Liver (tissue), 3 donors: ENCODE measurements at regions not wholly inside any gene's neighbourhood (a gene's known extent, or its start where the extent isn't known, plus 50 kb on each side); places are given as distances from the start of the nearest gene placed in this dataset.

Experiments used
- CTCF ChIP-seq: fragments of 150-350 bp; IDR thresholded peaks from 2 replicates; pipeline ENCODE4 v1.5.1; 2017; ENCODE audit warnings: improper control_type of control experiment, low read depth, low read length; ENCODE audit not compliant: missing input control
- JUND ChIP-seq, 2 donors: IDR thresholded peaks; 2 replicates each; pipeline ENCODE4 v1.6.1; 2016; ENCODE audit warnings: antibody characterized with exemption in 2 of 2
- RAD21 ChIP-seq, 2 donors: IDR thresholded peaks; 2 replicates each; pipeline ENCODE4 v1.6.1; 2016; ENCODE audit warnings: antibody characterized with exemption in 2 of 2, mild to moderate bottlenecking in 2 of 2
- REST ChIP-seq: IDR thresholded peaks from 2 replicates; pipeline ENCODE4 v1.6.1; 2016; ENCODE audit warnings: antibody characterized with exemption, mild to moderate bottlenecking
- RXRA ChIP-seq, 2 donors: IDR thresholded peaks; 2 replicates each; pipeline ENCODE4 v1.6.1; 2017 to 2018; ENCODE audit warnings: antibody characterized with exemption in 2 of 2, mild to moderate bottlenecking in 1 of 2
- YY1 ChIP-seq: IDR thresholded peaks from 2 replicates; pipeline ENCODE4 v1.6.1; 2016; ENCODE audit warnings: antibody characterized with exemption, mild to moderate bottlenecking
- donor health status: healthy.
- donor health status: healthy.

- no peak for TF ChIP-seq RAD21 (IDR thresholded peaks at IDR 0.05)
- TF ChIP-seq CTCF, result no peak
- TF ChIP-seq RXRA (IDR thresholded peaks at IDR 0.05), result no peak
- no peak for TF ChIP-seq YY1
- no peak for TF ChIP-seq REST
- no peak for TF ChIP-seq JUND (IDR thresholded peaks at IDR 0.05)
These were observed 614.5 kb upstream of the LCORL start for GRCh38 chr4:18636001-18636585.
